GM12874 (cell line): ENCODE measurements at regions not wholly inside any gene's neighbourhood (a gene's known extent, or its start where the extent isn't known, plus 50 kb on each side); places are given as distances from the start of the nearest gene placed in this dataset.

Experiments
- TF ChIP-seq, protein P1 (sequence below): IDR thresholded peaks from 2 replicates; pipeline ENCODE4 v1.5.1; 2011; ENCODE audit warnings: low read depth, mild to moderate bottlenecking, control low read depth, low read length, moderate library complexity; ENCODE audit not compliant: insufficient read depth

DNA sequence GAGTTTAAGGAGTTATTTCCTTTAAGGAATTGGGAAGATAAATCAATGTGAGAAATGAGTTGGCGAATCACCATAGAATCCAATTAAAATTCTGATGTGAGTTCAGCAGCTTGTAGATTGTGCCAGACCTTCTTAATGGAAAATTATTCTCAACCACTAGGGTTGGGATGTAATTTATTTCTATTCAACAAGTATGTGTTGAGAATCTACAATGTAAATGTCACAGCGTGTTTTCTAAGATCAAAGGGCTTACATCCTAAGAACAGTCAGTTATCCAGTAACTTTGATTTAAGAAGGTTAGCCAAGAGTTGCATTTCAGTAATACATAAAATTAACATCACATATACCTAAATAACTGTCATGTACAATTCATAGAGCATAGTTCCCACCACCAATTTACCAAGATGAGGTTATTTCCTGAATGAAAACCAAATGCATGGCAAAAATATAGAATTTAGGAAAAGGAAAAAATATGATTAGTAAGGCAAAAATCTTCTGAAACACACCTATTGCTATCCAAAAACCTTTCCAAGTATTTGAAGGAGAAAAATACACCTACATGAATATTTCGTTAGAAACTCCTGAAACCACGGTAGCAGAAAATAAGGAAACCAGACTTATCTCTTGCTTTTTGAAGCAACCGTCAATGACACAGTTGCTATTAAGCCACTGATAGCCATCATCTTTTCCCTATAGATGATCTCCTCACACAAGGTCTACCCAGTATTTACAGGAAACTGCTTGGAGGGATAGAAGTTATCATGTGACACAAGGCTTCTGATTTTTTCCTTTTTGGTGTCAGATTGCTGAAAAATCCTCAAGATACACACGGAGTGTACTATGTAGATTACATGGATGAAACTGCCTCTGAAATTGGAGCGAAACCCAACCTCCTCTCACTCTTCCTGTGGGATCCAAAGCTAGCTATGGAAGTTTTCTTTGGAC is 259.4 kb upstream of the POGK start:
- TF ChIP-seq, protein P1, sequence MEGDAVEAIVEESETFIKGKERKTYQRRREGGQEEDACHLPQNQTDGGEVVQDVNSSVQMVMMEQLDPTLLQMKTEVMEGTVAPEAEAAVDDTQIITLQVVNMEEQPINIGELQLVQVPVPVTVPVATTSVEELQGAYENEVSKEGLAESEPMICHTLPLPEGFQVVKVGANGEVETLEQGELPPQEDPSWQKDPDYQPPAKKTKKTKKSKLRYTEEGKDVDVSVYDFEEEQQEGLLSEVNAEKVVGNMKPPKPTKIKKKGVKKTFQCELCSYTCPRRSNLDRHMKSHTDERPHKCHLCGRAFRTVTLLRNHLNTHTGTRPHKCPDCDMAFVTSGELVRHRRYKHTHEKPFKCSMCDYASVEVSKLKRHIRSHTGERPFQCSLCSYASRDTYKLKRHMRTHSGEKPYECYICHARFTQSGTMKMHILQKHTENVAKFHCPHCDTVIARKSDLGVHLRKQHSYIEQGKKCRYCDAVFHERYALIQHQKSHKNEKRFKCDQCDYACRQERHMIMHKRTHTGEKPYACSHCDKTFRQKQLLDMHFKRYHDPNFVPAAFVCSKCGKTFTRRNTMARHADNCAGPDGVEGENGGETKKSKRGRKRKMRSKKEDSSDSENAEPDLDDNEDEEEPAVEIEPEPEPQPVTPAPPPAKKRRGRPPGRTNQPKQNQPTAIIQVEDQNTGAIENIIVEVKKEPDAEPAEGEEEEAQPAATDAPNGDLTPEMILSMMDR, result no peak

DNA sequence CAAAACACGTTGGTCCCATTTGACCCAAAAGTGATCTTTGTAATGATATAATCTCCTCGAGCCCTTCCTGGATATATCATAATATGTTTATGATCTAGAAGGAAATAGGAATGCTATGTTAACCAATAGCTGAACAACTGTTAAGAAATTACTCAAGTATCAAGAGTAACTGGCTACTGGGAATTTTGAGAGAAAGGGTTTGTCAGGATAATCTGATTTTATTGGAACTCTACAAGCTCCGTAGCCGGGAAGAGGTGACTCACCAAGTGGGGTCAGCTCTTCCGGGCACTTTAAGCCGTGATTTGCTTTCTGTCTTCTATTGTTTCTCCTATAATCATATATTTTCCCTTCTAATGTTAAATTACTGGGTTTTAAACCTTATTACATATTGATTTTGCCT is 250.5 kb upstream of the POGK start:
- TF ChIP-seq, protein P1, result no peak

DNA sequence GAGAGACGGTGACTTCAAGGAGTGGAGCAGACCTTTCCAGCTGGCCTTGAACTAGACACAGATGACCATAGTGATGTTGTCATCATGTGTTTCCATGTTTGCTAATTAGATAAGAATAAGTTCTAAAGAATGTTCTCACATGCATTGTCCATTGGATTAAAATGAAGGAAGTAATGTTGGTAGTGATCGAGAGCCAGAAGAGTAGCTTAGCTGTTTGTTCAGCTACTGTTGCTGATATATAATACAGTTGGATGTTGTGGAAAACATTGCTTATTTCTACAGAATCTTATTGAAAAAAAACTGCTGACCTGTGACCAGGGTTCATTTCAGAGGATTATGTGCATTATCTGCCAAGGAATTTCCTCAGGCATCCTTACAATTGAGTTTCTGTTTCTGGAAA is 249.1 kb upstream of the POGK start:
- TF ChIP-seq, protein P1, result no peak

DNA sequence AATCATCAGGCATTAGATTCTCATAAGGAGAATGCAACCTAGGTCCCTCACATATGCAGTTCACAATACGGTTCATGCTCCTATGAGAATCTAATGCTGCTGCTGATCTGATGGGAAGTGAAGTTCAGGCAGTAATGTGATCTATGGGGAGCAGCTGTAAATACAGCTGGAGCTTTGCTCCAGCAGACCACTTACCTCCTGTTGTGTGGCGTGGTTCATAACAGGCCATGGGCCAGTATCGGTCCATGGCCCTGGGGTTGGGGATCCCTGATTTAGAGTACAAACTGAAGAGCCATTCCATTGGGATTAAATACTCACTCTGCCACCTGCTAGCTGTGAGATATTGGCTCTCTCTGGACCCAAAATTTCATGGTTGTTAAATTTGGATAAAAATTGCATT is 244.6 kb upstream of the POGK start:
- TF ChIP-seq, protein P1, result no peak

DNA sequence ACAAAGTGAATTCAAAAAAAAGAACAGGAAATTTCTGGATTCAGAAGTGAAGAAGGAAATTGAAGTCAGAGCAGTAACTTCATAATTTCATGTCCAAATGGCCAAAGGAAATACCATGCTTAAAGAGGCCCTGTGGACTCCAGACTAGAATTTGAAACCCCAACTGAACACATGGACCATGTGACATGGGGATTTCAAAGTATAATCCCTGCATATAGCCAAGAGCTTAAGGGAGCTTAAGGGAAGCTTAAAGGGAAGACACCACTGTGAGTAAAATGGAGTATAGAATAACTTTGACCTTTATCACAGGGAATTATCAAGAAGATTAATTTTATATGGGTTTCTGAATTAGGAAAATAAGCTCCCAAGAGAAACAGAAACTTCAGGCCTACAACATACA is 241.8 kb upstream of the POGK start:
- TF ChIP-seq, protein P1, result no peak

DNA sequence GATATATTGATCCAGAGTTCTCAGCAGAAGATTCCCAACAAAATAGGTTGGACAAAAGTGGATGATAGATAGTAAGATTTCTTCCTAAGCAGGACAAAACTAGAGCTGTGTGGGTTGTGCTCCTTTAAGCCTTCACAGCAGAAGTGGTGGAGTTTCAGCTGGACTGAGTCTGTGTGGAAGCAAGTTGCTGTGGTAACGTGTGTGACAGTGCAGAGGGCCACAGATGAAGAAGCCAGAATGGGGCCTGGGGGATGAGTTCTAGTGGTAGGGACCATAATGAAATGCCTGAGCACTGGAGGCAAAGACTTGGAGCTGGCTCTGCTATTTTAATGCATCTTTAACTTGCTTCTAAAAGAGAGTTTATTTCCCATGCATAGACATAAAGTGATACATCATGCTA is 238.7 kb upstream of the POGK start:
- TF ChIP-seq, protein P1, result no peak

DNA sequence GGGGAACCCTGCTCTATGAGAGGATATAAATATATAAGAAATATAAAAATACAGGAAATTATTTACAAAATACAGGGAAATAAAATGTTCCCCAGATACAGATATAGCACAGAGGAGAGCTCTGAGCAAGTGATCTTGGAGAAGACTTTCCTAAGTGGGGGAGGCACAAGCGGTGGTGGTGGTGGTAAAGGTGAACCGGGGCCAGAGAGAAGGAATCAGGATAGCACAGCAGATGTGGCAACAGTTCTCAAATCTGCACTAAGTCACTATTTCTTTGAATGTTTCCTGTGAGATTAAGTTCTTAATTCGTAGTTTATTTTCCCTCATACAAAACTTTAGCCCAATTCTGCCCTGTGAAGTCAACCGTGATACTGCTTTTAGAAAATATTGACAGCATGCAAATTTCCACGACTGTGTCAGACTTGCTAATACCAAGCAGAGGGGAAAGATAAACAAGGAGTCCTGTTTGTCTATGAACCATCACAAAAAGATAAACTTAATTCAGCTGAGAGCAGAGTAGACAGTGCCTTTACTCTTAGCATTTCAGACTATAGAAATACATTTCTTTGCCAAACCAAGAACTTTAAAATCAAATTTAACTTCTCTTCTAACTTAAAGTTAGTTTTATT is 237.5 kb upstream of the POGK start:
- TF ChIP-seq, protein P1, result no peak
